ENCODE measurements at regions not wholly inside any gene's neighbourhood (a gene's known extent, or its start where the extent isn't known, plus 50 kb on each side); places are given as distances from the start of the nearest gene placed in this dataset.
"Not testable (repeated sequence)": the region's sequence is repeated elsewhere in the genome, so short reads cannot be mapped to it uniquely, and the experiment has no call there.

- DNase-seq, result no peak
Observed at GRCh38 chr13:38415233-38415632, 65.6 kb downstream of the UFM1 start.

GRCh38 chr13:38417241-38417640 is 67.6 kb downstream of the UFM1 start:
- no peak for DNase-seq

GRCh38 chr13:38417727-38418126 is 68.1 kb downstream of the UFM1 start:
- DNase-seq, result peak; percentile 25

- no peak for DNase-seq
Observed at GRCh38 chr13:38418286-38418685, 68.6 kb downstream of the UFM1 start.

GRCh38 chr13:38419312-38419873 is 69.7 kb downstream of the UFM1 start:
- no peak for DNase-seq

GRCh38 chr13:38421590-38422560 is 72.2 kb downstream of the UFM1 start:
- no peak for DNase-seq

- no peak for DNase-seq
Observed at GRCh38 chr13:38429916-38430315, 80.3 kb downstream of the UFM1 start.

- no peak for DNase-seq
Observed at GRCh38 chr13:38430796-38431195, 81.1 kb downstream of the UFM1 start.

- no peak for DNase-seq
Observed at GRCh38 chr13:38440666-38441065, 91.0 kb downstream of the UFM1 start.

GRCh38 chr13:38444904-38445303 is 95.3 kb downstream of the UFM1 start:
- DNase-seq, result no peak

- DNase-seq, result no peak
Observed at GRCh38 chr13:38452656-38453055, 103.0 kb downstream of the UFM1 start.

- no peak for DNase-seq
Observed at GRCh38 chr13:38462605-38463004, 113.0 kb downstream of the UFM1 start.

GRCh38 chr13:38463048-38463447 is 113.4 kb downstream of the UFM1 start:
- no peak for DNase-seq

- DNase-seq, result not testable (repeated sequence)
Observed at GRCh38 chr13:38472411-38472810, 122.8 kb downstream of the UFM1 start.

GRCh38 chr13:38473305-38473704 is 123.7 kb downstream of the UFM1 start:
- no peak for DNase-seq

- no peak for DNase-seq
Observed at GRCh38 chr13:38477676-38478075, 128.0 kb downstream of the UFM1 start.

GRCh38 chr13:38483623-38484022 is 134.0 kb downstream of the UFM1 start:
- no peak for DNase-seq

- no peak for DNase-seq
Observed at GRCh38 chr13:38490657-38491056, 141.0 kb downstream of the UFM1 start.

GRCh38 chr13:38494445-38494844 is 144.8 kb downstream of the UFM1 start:
- no peak for DNase-seq

- DNase-seq, result no peak
Observed at GRCh38 chr13:38496917-38497316, 147.3 kb downstream of the UFM1 start.

- DNase-seq, result no peak
Observed at GRCh38 chr13:38498271-38498670, 148.6 kb downstream of the UFM1 start.

GRCh38 chr13:38514575-38514974 is 164.9 kb downstream of the UFM1 start:
- DNase-seq, result no peak

- DNase-seq, result no peak
Observed at GRCh38 chr13:38518328-38518727, 168.5 kb upstream of the FREM2 start.

- DNase-seq, result no peak
Observed at GRCh38 chr13:38519229-38519911, 167.5 kb upstream of the FREM2 start.
